ENCODE measurements at regions not wholly inside any gene's neighbourhood (a gene's known extent, or its start where the extent isn't known, plus 50 kb on each side); places are given as distances from the start of the nearest gene placed in this dataset.

- TF ChIP-seq BCL11A (tag by site-specific recombination; IDR thresholded peaks at IDR 0.05; ENCODE audit: low read depth), result no peak
- TF ChIP-seq, protein P1, sequence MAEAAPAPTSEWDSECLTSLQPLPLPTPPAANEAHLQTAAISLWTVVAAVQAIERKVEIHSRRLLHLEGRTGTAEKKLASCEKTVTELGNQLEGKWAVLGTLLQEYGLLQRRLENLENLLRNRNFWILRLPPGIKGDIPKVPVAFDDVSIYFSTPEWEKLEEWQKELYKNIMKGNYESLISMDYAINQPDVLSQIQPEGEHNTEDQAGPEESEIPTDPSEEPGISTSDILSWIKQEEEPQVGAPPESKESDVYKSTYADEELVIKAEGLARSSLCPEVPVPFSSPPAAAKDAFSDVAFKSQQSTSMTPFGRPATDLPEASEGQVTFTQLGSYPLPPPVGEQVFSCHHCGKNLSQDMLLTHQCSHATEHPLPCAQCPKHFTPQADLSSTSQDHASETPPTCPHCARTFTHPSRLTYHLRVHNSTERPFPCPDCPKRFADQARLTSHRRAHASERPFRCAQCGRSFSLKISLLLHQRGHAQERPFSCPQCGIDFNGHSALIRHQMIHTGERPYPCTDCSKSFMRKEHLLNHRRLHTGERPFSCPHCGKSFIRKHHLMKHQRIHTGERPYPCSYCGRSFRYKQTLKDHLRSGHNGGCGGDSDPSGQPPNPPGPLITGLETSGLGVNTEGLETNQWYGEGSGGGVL (tag by site-specific recombination; IDR thresholded peaks at IDR 0.05), result no peak
- TF ChIP-seq ELK4 (IDR thresholded peaks at IDR 0.05; ENCODE audit: borderline replicate concordance, low read depth, low read length), result no peak
- TF ChIP-seq, protein P2, sequence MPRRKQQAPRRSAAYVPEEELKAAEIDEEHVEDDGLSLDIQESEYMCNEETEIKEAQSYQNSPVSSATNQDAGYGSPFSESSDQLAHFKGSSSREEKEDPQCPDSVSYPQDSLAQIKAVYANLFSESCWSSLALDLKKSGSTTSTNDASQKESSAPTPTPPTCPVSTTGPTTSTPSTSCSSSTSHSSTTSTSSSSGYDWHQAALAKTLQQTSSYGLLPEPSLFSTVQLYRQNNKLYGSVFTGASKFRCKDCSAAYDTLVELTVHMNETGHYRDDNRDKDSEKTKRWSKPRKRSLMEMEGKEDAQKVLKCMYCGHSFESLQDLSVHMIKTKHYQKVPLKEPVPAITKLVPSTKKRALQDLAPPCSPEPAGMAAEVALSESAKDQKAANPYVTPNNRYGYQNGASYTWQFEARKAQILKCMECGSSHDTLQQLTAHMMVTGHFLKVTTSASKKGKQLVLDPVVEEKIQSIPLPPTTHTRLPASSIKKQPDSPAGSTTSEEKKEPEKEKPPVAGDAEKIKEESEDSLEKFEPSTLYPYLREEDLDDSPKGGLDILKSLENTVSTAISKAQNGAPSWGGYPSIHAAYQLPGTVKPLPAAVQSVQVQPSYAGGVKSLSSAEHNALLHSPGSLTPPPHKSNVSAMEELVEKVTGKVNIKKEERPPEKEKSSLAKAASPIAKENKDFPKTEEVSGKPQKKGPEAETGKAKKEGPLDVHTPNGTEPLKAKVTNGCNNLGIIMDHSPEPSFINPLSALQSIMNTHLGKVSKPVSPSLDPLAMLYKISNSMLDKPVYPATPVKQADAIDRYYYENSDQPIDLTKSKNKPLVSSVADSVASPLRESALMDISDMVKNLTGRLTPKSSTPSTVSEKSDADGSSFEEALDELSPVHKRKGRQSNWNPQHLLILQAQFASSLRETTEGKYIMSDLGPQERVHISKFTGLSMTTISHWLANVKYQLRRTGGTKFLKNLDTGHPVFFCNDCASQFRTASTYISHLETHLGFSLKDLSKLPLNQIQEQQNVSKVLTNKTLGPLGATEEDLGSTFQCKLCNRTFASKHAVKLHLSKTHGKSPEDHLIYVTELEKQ (tag by site-specific recombination; IDR thresholded peaks at IDR 0.05; ENCODE audit: borderline replicate concordance), result no peak
- TF ChIP-seq, protein P3, sequence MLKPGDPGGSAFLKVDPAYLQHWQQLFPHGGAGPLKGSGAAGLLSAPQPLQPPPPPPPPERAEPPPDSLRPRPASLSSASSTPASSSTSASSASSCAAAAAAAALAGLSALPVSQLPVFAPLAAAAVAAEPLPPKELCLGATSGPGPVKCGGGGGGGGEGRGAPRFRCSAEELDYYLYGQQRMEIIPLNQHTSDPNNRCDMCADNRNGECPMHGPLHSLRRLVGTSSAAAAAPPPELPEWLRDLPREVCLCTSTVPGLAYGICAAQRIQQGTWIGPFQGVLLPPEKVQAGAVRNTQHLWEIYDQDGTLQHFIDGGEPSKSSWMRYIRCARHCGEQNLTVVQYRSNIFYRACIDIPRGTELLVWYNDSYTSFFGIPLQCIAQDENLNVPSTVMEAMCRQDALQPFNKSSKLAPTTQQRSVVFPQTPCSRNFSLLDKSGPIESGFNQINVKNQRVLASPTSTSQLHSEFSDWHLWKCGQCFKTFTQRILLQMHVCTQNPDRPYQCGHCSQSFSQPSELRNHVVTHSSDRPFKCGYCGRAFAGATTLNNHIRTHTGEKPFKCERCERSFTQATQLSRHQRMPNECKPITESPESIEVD (tag by site-specific recombination; IDR thresholded peaks at IDR 0.05), result no peak
Observed at GRCh38 chr5:124090115-124090514, 578.1 kb downstream of the CSNK1G3 start (continued).

DNA sequence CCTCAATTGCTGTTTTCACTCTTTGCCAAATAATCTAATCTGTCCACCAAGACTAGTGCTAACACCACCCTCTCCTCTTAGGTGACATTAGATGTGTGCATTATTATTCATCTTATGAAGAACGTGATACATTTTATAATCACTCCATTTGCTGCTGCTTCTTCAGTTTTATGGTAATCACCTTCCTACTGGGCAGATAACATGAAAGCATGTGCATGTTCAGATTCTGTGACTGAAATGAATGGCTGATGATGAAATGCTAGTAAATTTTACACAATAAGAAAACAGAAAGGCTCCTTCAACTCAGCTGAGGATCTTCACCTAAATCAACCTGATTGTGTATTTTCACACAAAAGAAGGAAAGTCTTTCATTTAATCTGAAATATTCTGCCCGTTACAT, 577.6 kb downstream of the CSNK1G3 start:
- Histone ChIP-seq H3K27ac (ENCODE audit: extremely low read depth, low read depth, low read length) (no peak overlapping the region), H3K4me3 (ENCODE audit: low read depth, low read length) (no peak overlapping the region), H3K4me1 (ENCODE audit: control insufficient read depth, insufficient read depth, low read length) (peaks cover 14% of the 10 kb centered on the region), H3K9me3 (ENCODE audit: control insufficient read depth, insufficient read depth, low read depth, low read length) (no peaks in the 10 kb centered on the region), H3K36me3 (ENCODE audit: control insufficient read depth in 2 of 2, insufficient read depth in 1 of 2, low read length in 2 of 2) (no peaks in the 10 kb centered on the region)
- POLR2A ChIA-PET, result no interaction called here
- CTCF ChIA-PET, result no interaction called here
- TF ChIP-seq, protein P4, sequence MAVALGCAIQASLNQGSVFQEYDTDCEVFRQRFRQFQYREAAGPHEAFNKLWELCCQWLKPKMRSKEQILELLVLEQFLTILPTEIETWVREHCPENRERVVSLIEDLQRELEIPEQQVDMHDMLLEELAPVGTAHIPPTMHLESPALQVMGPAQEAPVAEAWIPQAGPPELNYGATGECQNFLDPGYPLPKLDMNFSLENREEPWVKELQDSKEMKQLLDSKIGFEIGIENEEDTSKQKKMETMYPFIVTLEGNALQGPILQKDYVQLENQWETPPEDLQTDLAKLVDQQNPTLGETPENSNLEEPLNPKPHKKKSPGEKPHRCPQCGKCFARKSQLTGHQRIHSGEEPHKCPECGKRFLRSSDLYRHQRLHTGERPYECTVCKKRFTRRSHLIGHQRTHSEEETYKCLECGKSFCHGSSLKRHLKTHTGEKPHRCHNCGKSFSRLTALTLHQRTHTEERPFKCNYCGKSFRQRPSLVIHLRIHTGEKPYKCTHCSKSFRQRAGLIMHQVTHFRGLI (tag by site-specific recombination; IDR thresholded peaks at IDR 0.05), result no peak
- TF ChIP-seq ZNF16 (tag by site-specific recombination; IDR thresholded peaks at IDR 0.05; ENCODE audit: low read depth) (no peak), ZNF302 (tag by site-specific recombination; IDR thresholded peaks at IDR 0.05; ENCODE audit: low read depth) (no peak), ZNF555 (tag by site-specific recombination; conservative IDR thresholded peaks at IDR 0.05) (no peak), ZNF777 (tag by site-specific recombination; IDR thresholded peaks at IDR 0.05; ENCODE audit: borderline replicate concordance) (no peak), KLF16 (tag by site-specific recombination; IDR thresholded peaks at IDR 0.05) (no peak), ZNF707 (tag by site-specific recombination; IDR thresholded peaks at IDR 0.05) (no peak), ZNF335 (tag by site-specific recombination; conservative IDR thresholded peaks at IDR 0.05) (0 out of 2 replicates have a peak, but pooled peaks have one; percentile 9), PRDM4 (tag by site-specific recombination; IDR thresholded peaks at IDR 0.05) (no peak), ZNF138 (tag by site-specific recombination; IDR thresholded peaks at IDR 0.05; ENCODE audit: borderline replicate concordance) (no peak), ZNF654 (tag by site-specific recombination; IDR thresholded peaks at IDR 0.05; ENCODE audit: low read depth) (no peak), ZNF266 (tag by site-specific recombination; IDR thresholded peaks at IDR 0.05; ENCODE audit: low read depth) (no peak), ZNF354C (tag by site-specific recombination; IDR thresholded peaks at IDR 0.05; ENCODE audit: borderline replicate concordance, low read depth) (no peak)
- TF ChIP-seq, protein P1 (tag by site-specific recombination; IDR thresholded peaks at IDR 0.05), result peak; percentile 12; the same call in 1 of the 2 replicates
- TF ChIP-seq, protein P5, sequence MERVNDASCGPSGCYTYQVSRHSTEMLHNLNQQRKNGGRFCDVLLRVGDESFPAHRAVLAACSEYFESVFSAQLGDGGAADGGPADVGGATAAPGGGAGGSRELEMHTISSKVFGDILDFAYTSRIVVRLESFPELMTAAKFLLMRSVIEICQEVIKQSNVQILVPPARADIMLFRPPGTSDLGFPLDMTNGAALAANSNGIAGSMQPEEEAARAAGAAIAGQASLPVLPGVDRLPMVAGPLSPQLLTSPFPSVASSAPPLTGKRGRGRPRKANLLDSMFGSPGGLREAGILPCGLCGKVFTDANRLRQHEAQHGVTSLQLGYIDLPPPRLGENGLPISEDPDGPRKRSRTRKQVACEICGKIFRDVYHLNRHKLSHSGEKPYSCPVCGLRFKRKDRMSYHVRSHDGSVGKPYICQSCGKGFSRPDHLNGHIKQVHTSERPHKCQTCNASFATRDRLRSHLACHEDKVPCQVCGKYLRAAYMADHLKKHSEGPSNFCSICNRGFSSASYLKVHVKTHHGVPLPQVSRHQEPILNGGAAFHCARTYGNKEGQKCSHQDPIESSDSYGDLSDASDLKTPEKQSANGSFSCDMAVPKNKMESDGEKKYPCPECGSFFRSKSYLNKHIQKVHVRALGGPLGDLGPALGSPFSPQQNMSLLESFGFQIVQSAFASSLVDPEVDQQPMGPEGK (tag by site-specific recombination; IDR thresholded peaks at IDR 0.05), result no peak

Measured in HEK293 (cell line).